RWPE1 (cell line): ENCODE measurements at regions not wholly inside any gene's neighbourhood (a gene's known extent, or its start where the extent isn't known, plus 50 kb on each side); places are given as distances from the start of the nearest gene placed in this dataset.

Source experiments
- CTCF ChIA-PET: fragments of 350-600 bp; sonication (Branson Sonifier 250); formaldehyde crosslinking; extraction: SDS; loops from one replicate; lab custom pipeline; 2021; lab: Yijun Ruan, JAX
- POLR2A ChIA-PET: fragments of 400-600 bp; formaldehyde crosslinking; extraction: SDS; loops from one replicate; lab custom pipeline; 2020; ENCODE audit warnings: antibody characterized with exemption; ENCODE audit not compliant: low non-redundant PET; lab: Yijun Ruan, JAX
- DNase-seq: peaks from one replicate; pipeline ENCODE4 v3.0.0; 2012; ENCODE audit warnings: low spot score
- H3K27ac ChIP-seq: fragments of 450-650 bp; 2 replicates; pipeline ENCODE4 v1.5.1; 2017
- CTCF ChIP-seq: fragments of 450-650 bp; conservative IDR thresholded peaks from 2 replicates; pipeline ENCODE4 v1.5.1; 2017; ENCODE audit warnings: low read depth, mild to moderate bottlenecking

GRCh38 chr10:120375666-120376065 is 81.4 kb upstream of the PLPP4 start:
- POLR2A ChIA-PET = no interaction called here
- H3K27ac ChIP-seq = no peak overlapping the region
- CTCF ChIA-PET = interaction anchor here (0.5 kb wide), 1 partner anchor 20 kb away, joined by 3 read pairs; no protein-coding TSS in a partner anchor
- no peak for DNase-seq
- TF ChIP-seq CTCF = no peak

GRCh38 chr10:120381931-120382330 is 75.1 kb upstream of the PLPP4 start:
- H3K27ac ChIP-seq = no peak overlapping the region
- no peak for TF ChIP-seq CTCF
- CTCF ChIA-PET = interaction anchor here (0.6 kb wide), 1 partner anchor 33 kb away, joined by 6 read pairs; no protein-coding TSS in a partner anchor
- POLR2A ChIA-PET = no interaction called here
- DNase-seq = no peak

GRCh38 chr10:120382360-120382759 is 74.7 kb upstream of the PLPP4 start:
- H3K27ac ChIP-seq = no peak overlapping the region
- ChIA-PET POLR2A (no interaction called here), CTCF (no interaction called here)
- no peak for TF ChIP-seq CTCF
- no peak for DNase-seq

GRCh38 chr10:120385992-120386391 is 71.0 kb upstream of the PLPP4 start:
- no peak for DNase-seq
- CTCF ChIA-PET = no interaction called here
- POLR2A ChIA-PET = no interaction called here

GRCh38 chr10:120386896-120387295 is 70.1 kb upstream of the PLPP4 start:
- H3K27ac ChIP-seq = no peak overlapping the region
- POLR2A ChIA-PET = no interaction called here
- TF ChIP-seq CTCF = no peak
- no peak for DNase-seq
- CTCF ChIA-PET = no interaction called here

More at GRCh38 chr10:120385992-120386391, 71.0 kb upstream of the PLPP4 start:
- no peak for TF ChIP-seq CTCF
- H3K27ac ChIP-seq = no peak overlapping the region

- TF ChIP-seq CTCF = no peak
Observed at GRCh38 chr10:120387326-120387725, 69.7 kb upstream of the PLPP4 start.

GRCh38 chr10:120392245-120392644 is 64.8 kb upstream of the PLPP4 start:
- ChIA-PET CTCF (interaction anchor here (0.6 kb wide), 1 partner anchor 52 kb away, joined by 6 read pairs; no protein-coding TSS in a partner anchor), POLR2A (interaction anchor here (0.7 kb wide), 1 partner anchor 231 kb away, joined by 3 read pairs; no protein-coding TSS in a partner anchor)
- TF ChIP-seq CTCF = no peak
- DNase-seq = no peak
- no peak overlapping the region for H3K27ac ChIP-seq

More at GRCh38 chr10:120387326-120387725, 69.7 kb upstream of the PLPP4 start:
- no peak for DNase-seq
- H3K27ac ChIP-seq = no peak overlapping the region
- ChIA-PET POLR2A (no interaction called here), CTCF (no interaction called here)
